Spleen (tissue), 7 donors: ENCODE measurements at regions not wholly inside any gene's neighbourhood (a gene's known extent, or its start where the extent isn't known, plus 50 kb on each side); places are given as distances from the start of the nearest gene placed in this dataset.

ENCODE experiments used
- POLR2A ChIP-seq, 3 donors: fragments of 450-650 bp; IDR thresholded peaks; one replicate each; pipeline ENCODE4 v1.5.1; 2017; ENCODE audit warnings: antibody characterized with exemption in 3 of 3, mild to moderate bottlenecking in 1 of 3
- POLR2AphosphoS5 ChIP-seq, 3 donors: sonication (generic); formaldehyde crosslinking; IDR thresholded peaks; one replicate each; pipeline ENCODE4 v1.5.1; 2017; ENCODE audit warnings: antibody characterized with exemption in 3 of 3
- TF ChIP-seq, protein P1 (sequence below), 11 experiments: fragments of 200-600 bp in 7 of 11; fragments of 450-650 bp in 4 of 11; sonication (generic) in 4 of 11; IDR thresholded peaks in 8 of 11; conservative IDR thresholded peaks in 3 of 11; 1 replicate in 7 of 11; 2 replicates in 4 of 11; pipeline versions ENCODE4 v1.4.0 to v1.8.0; 2016 to 2021; ENCODE audit warnings: antibody characterized with exemption in 11 of 11, inconsistent platforms in 4 of 11, mild to moderate bottlenecking in 1 of 11
- donor health status: DM: no; HTN: no; CAD: no; lungs with moderate emphysema.
- donor health status: DM: no; HTN: no; CAD: no.
- donor health status: DM: no; HTN: no; CAD: no.

DNA sequence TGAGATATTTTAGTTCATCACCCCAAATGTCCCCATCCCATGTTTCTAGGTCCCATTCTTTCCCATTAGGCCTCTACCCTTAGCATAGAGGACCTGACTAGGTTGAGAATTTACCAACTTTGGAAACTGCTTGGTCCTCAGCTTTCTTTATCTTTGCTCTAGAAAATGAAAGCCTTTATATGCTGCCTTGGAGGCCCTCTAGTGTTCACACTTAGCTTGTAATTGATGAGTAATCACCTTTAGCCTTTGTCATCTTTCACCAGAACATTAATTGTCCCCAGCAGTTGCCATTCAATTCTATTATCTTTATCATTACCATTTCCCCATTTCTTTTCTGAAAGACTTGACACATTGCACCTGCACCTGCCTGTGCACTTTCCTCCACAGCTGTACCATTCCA lies 589.2 kb upstream of the NR3C2 start:
- TF ChIP-seq, protein P1, sequence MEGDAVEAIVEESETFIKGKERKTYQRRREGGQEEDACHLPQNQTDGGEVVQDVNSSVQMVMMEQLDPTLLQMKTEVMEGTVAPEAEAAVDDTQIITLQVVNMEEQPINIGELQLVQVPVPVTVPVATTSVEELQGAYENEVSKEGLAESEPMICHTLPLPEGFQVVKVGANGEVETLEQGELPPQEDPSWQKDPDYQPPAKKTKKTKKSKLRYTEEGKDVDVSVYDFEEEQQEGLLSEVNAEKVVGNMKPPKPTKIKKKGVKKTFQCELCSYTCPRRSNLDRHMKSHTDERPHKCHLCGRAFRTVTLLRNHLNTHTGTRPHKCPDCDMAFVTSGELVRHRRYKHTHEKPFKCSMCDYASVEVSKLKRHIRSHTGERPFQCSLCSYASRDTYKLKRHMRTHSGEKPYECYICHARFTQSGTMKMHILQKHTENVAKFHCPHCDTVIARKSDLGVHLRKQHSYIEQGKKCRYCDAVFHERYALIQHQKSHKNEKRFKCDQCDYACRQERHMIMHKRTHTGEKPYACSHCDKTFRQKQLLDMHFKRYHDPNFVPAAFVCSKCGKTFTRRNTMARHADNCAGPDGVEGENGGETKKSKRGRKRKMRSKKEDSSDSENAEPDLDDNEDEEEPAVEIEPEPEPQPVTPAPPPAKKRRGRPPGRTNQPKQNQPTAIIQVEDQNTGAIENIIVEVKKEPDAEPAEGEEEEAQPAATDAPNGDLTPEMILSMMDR (IDR thresholded peaks at IDR 0.05 in 8 of 11, conservative IDR thresholded peaks at IDR 0.05 in 3 of 11) = peak in 6 of 11 experiments; percentile 16 to 41 (median 25)
- no peak for TF ChIP-seq POLR2A (IDR thresholded peaks at IDR 0.05)
- no peak for TF ChIP-seq POLR2AphosphoS5 (IDR thresholded peaks at IDR 0.05)
